ENCODE measurements at regions not wholly inside any gene's neighbourhood (a gene's known extent, or its start where the extent isn't known, plus 50 kb on each side); places are given as distances from the start of the nearest gene placed in this dataset.

DNA sequence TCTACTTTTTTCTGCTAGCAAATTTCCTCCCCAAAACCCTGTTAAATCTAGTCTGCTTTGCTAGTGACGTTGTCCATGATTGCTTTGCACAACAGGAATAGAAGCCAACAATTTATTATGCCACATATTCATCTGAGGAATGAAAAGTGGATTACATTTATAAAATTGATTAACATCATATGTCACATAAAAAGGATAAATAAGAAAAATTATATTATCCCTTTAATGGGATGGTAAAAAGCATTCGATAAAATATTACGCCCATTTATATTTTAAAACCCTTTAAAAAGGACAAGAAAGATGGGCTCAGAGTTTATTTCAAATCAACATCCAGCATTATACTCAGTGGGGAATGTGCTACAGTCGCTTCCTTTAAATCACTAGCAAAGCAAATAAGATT is 991.7 kb downstream of the DIAPH3 start:
- DNase-seq, result no peak

GRCh38 chr13:59176775-59177174 is 987.0 kb downstream of the DIAPH3 start:
- DNase-seq, result no peak

DNA sequence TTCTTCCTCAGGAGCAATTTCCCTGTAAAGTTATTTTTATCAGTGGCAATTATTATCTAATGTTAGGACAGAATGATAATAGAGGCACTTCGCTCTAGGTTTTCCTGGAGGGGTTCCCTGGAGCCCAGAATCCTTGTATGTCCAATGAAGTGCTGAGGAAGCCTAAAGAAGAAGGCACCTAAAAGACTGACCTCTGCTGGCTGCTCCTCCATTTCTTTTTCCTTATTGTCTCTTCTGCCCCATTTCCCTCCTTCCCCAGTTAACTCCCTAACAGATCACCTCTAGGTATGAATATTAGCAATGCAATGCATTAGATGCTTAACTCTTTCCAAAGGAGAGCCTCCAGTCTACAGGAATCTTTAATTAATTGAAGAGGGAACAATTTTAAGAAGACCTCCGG is 985.4 kb downstream of the DIAPH3 start:
- DNase-seq, result no peak

DNA sequence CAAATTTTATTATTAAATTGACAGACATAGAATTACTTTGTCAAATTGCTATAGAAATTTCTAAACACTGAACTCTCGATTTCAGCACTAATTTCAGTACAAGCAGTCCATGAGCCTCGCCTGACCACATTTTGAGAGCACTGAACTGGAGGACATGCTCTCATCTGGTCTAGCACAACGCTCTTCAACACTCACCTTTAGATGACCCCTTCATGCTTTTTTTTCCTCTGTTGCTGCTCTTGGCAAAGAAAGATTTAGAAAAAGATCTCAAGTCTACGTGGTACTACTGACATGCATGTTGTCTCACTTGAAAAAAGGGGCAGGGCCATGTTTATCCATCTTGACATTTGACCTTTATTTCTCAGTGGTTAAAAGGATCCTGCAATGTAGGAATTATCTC is 981.5 kb downstream of the DIAPH3 start:
- DNase-seq, result no peak

GRCh38 chr13:59197397-59197796 is 966.3 kb downstream of the DIAPH3 start:
- DNase-seq, result no peak

- no peak for DNase-seq
Observed at GRCh38 chr13:59201841-59202240, 961.9 kb downstream of the DIAPH3 start.

- no peak for DNase-seq
Observed at GRCh38 chr13:59203855-59204254, 959.9 kb downstream of the DIAPH3 start.

GRCh38 chr13:59205501-59205900 is 958.2 kb downstream of the DIAPH3 start:
- no peak for DNase-seq

DNA sequence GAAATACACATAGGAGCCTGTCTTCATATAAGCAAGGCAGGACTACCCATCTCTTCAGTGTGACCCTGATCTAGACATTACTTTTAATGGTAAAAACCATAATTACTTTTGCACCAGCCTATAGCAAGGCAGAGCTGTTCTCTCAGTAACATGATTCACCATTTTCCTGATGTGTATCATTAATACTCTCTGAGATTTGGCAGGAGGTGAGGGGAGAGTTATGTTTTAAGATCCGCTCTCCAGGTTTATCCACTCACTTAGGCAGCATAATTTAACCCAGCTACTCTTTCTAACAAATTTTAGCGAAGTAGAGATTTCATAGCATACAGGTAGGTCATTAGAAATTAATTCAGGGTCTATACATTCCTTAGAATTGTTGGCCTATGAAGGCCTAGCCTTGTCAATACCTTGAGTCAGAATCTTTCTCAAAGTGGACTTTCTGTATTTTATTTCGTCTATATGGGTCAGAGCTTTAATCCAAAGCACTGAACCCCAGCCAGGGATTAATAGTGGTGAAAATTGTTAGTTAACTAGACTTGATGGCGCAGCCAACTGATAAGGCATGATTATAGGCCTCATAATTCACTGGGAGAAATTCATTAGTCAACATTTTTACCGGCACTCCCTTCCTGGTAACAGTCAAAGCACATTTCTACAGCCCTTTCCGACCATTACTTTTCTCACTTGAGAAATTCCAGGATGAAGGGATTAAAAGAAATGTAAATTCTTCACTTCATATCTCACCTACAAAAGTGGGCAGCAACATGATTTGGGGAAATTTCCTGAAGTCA is 955.1 kb downstream of the DIAPH3 start:
- no peak for DNase-seq

- DNase-seq, result no peak
Observed at GRCh38 chr13:59210543-59210942, 953.2 kb downstream of the DIAPH3 start.

DNA sequence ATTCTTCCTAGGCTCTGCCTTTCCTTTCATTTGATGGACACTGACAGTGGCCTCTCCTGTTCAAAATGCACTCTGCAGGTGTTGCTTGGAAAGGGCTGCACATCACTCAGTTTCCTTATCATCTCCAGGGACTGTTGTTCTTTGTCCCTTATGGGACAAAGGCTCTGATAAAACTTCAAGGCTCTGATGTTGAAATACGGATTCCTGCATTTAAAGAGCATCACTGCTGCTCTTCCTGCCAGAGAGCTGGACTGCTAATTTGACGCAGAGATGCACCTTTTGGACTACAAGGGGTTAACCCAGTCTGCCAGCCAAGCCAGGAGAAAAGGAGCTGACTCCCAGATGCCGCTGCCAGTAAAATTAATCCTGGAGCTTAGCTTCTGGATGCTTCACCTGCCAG is 952.1 kb downstream of the DIAPH3 start:
- DNase-seq, result no peak

DNA sequence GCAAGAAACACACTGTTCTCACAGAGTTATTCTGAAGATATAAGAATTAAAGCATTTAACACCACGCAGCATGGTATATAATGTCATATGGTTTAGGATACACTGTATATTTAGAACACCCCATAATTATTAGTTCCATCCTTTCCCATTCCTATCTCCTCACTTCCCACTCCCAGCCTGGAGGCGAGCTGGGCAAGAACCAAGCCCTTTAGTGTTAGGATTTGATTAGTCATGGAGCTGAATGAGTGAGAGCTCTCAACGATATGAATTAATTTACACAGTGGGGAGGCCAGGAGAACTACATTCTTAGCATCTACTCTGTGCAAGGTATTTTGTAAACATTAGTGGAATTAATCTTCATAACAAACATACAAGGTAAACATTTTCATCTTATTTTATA is 934.3 kb downstream of the DIAPH3 start:
- DNase-seq, result no peak

GRCh38 chr13:59229861-59230260 is 933.9 kb downstream of the DIAPH3 start:
- no peak for DNase-seq

DNA sequence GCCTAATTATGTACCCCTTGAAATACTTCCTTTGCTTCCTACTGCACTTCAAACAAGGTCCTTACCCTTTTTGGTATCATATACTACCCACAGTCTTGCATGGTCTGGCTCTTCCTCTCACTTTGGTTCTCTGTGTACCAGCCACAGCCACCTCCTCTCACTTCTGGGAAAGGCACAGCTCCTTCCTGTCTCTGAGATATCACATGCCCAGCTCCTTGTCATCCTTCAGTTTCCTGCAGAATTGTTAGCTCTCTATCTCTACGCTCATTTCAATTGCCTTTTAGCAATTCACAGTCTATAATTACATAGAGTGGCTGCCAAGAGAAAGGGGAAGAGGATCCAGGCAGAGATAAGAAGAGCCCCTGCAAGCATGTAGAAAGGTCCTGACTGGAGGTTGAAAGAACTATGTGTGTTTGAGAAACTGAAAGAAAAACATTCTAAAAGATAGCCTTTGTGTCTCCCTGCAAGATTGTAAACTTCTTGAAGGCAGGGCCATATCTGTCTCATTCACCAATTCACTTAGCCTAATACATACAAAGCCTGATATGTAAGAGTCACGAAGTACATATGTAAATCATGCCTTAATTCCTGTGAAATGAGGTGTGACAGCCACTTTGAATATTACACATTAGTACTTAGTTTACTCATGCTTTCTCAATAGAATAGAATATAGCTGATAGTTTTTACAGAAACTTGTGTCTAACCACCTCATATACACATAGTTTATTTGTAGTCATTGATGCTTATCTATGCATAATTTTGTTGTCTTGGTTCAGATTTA is 933.1 kb downstream of the DIAPH3 start:
- DNase-seq, result no peak

- no peak for DNase-seq
Observed at GRCh38 chr13:59236309-59236919, 927.3 kb downstream of the DIAPH3 start.

DNA sequence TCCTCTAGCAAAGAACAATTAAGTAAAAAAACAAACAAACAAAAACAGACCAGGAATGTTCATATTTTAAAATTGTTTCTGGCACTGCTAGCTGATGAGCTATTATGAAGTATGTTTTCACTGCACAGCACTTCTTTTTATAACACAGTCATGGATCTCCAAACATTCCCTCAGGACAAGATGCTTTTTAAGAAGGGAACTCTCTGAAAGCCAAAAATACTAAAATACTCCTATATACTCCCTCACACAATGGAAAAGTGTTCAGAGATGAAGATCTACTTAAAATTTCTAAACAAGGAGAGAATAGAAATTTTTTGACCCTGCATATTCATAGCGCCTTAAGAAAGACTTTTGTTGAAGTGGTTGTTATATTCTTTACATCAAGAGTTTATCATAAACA is 926.8 kb downstream of the DIAPH3 start:
- DNase-seq, result no peak

GRCh38 chr13:59247171-59247570 is 916.6 kb downstream of the DIAPH3 start:
- no peak for DNase-seq

DNA sequence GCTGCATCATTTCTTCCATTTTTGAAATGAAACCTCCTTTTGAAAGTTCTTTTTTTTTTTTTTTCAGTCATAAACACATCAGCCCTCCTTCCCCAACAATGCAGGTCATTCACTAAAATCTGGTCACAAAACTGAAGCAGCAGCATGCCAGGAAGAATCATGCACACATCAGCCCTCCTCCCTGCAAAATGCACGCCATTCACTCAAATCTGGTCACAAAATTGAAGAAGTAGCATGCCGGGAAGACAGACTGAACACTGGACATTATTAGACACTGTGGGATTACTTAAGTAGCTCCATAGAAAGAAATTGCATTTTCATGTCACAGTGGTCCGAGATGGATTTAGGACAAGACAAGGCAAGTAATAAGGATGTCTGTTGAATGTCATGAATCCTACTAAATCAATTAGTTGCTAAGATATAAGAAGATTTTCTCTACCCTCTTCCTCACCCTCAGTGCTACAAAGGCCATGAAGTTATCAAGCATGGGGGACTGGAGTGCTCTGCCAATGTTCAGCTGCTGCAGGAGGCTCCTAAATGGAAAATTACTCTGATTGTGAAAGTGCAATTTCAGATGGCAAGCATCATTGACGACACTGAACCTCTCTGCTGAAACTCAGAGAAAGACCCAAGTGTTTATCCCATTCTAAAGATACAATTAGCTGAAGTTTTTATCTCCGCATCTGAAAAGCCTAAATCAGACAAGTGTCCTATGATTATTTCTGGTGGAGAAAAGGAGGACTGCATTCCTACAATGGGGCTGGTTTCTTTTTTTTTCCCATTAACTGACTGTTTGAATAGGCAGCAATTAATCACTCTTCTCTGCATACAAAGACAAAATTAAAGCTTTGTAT is 913.2 kb downstream of the DIAPH3 start:
- no peak for DNase-seq

DNA sequence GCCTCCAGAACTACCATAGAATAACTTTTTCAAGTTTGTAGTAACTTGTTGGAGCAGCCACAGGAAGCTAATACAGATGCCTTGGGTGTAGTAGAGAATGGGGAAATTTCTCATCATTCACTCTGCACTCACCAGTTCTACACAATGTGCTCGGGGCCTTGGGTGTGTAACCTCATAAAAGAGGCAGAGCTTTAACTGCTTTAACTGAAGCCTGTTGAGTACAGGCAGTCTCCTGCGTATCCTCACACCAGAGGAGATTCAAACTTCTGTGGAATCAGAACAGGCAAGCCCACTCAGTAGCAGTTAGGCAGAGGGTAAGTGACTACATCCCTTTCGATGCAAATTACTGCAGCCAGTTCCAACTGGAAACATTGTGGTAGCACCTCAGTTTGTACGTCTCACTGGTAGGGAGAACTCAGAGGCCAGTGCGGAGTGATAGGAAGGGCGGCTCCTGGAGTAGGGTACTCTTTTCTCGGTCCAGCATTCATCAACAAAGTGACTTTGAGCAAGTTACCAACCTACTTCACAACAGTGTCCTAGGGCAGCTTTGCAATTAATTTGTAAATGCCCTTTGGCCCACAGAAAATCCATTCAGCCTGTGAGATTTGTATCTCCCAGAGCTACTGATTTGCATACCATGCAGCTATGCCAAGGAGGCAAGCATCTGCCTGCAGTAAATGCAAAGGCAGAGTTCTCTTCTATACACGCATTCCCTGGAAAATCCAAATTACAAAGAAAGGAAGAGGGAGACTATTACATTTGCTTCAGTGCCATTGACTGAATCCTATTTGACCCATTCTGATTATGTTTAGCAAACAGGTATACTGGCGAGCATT is 904.3 kb downstream of the DIAPH3 start:
- DNase-seq, result no peak

- DNase-seq, result no peak
Observed at GRCh38 chr13:59261928-59262488, 901.7 kb downstream of the DIAPH3 start.

GRCh38 chr13:59263531-59263930 is 900.2 kb downstream of the DIAPH3 start:
- DNase-seq, result no peak

Measured in CD4-positive, alpha-beta T cell treated with Interleukin-10 for 1 hour (primary cell).